HG03280 (cell line): ENCODE measurements at regions not wholly inside any gene's neighbourhood (a gene's known extent, or its start where the extent isn't known, plus 50 kb on each side); places are given as distances from the start of the nearest gene placed in this dataset.
A peak's percentile ranks its signal among the peaks of the same experiment; 100 is the strongest.

ENCODE experiments used
- ATAC-seq: cut with Tn5 transposase; IDR thresholded peaks from one replicate; pipeline ENCODE4 v1.9.1; 2021; ENCODE audit warnings: mild to moderate bottlenecking, moderate library complexity; ENCODE audit not compliant: unreplicated experiment

DNA sequence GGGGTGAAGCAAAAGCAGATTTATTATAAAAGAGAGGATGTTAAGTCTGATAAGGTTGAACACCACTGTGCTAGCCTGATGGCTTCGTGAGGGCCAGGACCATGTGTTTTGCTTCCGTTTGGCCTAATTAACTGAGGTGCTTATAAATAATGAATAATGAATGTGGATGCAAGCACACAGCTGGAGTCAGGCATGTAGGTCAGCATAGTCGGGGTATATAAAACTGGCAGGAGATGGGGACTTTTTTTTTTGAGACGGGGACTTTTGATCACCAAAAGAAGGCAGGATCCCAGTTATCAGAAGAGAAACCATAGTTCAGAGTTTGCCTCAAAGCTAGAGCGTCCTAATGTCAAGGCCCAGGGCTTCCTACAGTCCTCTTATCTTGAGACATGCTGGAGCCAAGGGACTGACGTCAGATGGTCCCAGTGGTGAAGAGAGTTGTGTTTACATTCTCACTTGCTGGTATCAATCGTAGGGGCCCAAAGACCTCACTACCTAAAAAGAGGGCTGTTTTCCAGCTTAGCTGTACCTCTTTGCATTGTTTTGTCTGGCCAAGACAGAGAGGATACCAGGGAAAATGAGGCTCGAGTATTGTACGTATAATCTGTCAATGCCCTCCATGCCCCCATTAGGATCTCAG, 50.4 kb downstream of the RTL9 start:
- no peak for ATAC-seq

- no peak for ATAC-seq
Measured at GRCh38 chrX:110409925-110410324, 51.3 kb downstream of the RTL9 start.

DNA sequence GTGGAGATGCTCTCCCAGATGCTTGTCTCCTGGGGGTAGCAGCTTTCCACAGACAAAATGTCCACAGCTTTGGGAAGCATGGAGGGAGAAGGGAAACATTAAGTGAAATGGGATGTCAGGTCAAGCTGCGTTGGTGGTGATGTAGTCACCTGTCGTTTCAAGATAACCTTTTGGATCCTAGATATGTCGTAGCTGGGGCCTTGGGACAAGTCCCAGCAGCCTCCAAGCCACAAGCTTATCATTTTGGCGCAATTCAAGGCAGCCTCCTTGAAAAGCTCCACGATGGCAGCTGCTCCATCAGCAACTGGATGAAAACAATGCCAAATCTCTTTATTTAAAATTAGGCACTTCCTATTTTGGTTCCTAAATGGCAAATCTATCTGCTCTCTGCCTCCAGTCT, 52.0 kb downstream of the RTL9 start:
- ATAC-seq, result no peak

GRCh38 chrX:110412971-110413726, 54.5 kb downstream of the RTL9 start:
- ATAC-seq, result peak; percentile 73

DNA sequence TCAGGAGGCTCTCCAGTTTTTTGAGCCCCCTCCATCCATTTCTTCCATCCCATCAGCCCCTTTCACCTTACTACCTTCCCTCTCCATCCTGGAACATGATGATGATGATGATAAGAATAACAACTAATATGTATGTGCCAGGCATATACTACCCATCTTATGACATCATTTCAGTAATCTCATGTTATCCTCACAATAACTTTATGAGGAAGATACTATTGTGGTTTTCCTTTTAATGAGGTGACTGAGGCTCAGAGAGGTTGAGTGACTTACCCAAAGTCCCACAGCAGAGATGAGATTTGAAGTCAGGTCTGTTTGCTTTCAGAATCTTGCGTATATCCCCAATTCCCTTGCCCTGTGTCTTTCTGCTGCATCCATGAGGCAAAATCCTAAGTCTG, 55.1 kb downstream of the RTL9 start:
- ATAC-seq, result no peak

GRCh38 chrX:110414273-110414672, 55.6 kb downstream of the RTL9 start:
- ATAC-seq, result peak; percentile 23

DNA sequence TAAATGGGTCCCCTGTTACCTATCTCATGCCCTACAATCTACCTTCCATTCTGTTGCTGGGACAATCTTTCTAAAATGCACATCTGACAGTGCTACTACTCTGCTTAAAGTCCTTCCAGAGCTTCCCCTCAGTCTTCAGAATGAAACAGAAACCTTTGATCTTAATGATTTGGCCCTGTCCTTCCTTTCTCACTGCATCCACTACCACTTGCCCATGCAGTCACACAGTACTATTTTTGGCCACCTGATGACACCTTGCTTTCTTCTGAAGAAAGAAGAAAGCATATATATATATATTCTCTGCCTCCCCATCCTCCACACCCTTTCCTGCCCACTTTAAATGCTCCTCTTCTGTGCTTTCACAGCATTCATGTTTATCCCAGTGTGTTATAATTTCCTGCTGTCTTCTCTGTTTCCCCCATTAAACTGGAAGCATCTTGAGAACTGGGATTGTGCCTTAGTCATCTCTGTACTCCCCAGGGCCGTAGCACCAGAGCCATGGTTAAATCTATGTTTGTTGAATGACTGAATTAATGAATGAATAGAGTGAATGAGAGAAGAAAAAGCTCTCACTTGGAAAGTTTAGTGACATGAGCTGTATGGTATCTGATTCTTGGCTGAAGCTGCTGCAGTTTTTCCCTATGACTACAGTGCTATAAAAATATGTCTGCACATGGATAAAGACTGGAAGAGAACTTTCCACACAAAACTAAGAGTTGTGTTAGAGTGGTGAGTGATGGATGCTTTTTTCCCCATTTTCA, 56.2 kb downstream of the RTL9 start:
- peak; percentile 65 for ATAC-seq

GRCh38 chrX:110415440-110416170, 57.0 kb downstream of the RTL9 start:
- ATAC-seq, result no peak

GRCh38 chrX:110417128-110417527, 58.5 kb downstream of the RTL9 start:
- no peak for ATAC-seq

DNA sequence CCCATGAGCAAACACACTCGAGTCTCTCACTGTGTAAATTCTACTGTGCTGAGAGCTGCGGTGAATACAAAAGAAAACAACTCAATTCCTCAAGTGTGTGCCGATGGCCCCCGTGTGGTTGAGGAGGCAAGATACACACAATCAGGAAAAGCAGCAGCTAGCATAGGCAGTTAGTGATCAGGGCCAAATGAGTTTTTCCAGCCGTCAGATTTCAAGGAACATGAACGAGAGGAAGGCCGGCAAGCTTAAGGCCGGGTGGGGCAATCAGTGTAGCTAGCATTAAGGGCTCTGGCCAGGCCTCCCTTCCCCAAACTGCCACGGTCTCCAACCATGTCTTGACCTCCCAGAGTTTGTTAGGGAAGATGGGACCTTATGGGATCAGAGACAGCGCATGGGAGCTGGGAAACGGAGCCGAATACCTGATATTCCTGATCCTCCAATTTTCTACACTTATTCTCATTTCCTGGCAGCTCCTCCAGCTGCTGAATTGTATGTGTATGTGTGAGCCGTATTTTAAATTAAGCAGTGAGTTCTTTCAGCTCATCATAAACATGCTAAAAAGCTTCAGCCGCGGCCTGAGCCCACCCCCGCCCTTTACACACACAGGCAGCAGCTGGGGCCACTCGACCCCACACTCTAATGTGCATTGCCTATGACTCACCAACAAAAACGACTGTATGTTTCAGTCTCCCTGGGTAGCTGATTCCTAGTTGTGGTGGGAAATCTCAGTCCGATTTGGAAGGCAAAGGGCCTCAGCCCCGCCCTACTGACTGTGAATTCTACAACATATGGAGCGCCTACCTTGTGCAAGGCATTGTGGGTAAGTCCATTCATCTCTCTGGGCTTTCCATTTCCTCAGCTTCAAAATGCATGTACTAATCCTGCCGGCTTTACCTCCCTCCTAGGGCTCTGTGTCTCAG, 59.9 kb downstream of the RTL9 start:
- ATAC-seq, result no peak

- no peak for ATAC-seq
Measured at GRCh38 chrX:110419512-110419911, 60.9 kb downstream of the RTL9 start.

GRCh38 chrX:110420771-110421499, 62.3 kb downstream of the RTL9 start:
- peak; percentile 78 for ATAC-seq

GRCh38 chrX:110421500-110422455, 63.1 kb downstream of the RTL9 start:
- no peak for ATAC-seq

GRCh38 chrX:110425222-110426154, 66.8 kb downstream of the RTL9 start:
- no peak for ATAC-seq

GRCh38 chrX:110426155-110426504, 67.5 kb downstream of the RTL9 start:
- no peak for ATAC-seq

DNA sequence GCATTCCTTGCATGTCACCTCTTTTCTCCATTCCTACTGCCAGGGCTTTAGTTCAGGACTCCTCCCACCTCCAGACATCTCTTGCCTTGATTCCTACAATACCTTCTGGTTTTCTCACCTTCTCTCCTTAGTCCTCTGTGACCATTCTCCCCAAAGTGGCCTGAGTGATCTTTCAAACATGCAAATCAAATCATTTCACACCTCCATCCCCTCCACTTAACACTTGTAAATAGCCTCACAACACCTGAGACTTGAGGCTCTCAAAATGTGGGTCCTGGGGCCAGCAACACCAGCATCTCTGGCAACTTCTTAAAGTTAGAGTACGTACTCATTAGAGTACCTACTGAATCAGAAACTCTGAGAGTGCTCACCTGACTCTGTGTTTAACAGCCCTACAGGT, 68.4 kb downstream of the RTL9 start:
- no peak for ATAC-seq

GRCh38 chrX:110428144-110428543, 69.5 kb downstream of the RTL9 start:
- no peak for ATAC-seq
